GM19351 (cell line): ENCODE measurements at regions not wholly inside any gene's neighbourhood (a gene's known extent, or its start where the extent isn't known, plus 50 kb on each side); places are given as distances from the start of the nearest gene placed in this dataset.
"Not testable (repeated sequence)": the region's sequence is repeated elsewhere in the genome, so short reads cannot be mapped to it uniquely, and the experiment has no call there.

Source experiments
- ATAC-seq: cut with Tn5 transposase; IDR thresholded peaks from one replicate; pipeline ENCODE4 v1.9.1; 2021; ENCODE audit warnings: mild to moderate bottlenecking, moderate library complexity; ENCODE audit not compliant: unreplicated experiment

DNA sequence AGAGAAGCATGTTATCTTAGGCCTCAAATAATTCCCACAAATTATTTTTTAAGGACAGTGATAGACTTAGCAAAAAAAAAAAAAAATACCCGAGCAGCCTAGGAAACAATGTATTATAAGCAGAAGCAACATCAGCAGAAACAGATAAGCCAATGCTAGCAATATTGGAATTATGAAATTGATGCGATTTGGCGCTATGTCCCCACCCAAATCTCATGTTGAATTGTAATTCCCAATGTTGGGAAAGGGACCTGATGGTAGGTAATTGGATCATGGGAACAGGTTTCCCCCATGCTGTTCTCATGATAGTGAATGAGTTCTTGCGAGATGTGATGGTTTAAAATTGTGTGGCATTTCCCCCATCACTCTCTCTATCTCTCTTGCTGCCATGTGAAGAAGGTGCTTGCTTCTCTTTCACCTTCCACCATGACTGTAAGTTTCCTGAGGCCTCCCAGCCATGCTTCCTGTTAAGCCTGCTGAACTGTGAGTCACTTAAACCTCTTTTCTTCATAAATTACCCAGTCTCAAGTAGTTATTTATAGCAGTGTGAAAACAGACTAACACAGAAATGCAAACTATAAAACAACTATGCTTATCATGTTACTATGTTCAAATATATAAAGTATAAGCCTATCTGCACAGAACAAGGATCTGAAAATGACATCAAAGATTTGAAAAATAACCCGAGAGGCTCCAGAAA, 75.6 kb upstream of the HIVEP3 start:
- no peak for ATAC-seq

DNA sequence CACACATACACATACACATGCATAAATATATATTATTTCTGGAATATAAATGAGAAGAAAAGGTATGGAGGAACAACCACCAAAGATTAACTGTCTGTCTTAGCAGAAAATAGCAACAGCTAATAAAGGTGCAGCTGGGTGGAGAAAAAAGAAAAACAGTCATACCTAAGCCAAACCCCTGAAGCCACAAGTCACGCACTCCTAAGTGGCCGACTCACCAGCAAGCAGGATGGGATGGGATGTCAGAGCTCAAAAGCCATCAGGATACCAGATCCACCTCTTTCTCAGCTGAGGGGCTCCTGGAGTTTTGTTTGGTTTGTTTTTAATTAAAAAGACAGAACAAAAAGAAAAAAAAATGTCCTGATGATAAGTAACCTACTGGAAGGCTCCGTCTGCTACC, 64.7 kb upstream of the HIVEP3 start:
- ATAC-seq = no peak

DNA sequence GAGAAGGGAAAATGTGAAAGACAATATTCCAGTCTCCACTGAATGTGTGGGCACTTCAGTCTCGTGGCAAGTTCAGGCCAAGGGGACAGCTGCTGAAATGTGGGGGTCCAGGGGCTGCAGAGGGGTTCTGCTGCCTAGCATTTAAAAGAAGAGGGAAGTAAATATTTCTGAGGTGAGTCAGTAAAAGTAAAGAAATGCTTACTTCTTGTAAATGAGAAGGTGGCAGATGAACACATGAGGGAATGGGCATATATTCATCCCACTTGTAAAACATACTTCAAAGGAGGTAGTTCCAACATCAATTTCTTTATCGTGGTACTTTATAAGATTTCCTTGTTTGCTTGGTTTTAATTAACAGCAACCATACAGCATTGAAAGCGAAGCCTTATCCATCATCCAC, 63.1 kb upstream of the HIVEP3 start:
- no peak for ATAC-seq

DNA sequence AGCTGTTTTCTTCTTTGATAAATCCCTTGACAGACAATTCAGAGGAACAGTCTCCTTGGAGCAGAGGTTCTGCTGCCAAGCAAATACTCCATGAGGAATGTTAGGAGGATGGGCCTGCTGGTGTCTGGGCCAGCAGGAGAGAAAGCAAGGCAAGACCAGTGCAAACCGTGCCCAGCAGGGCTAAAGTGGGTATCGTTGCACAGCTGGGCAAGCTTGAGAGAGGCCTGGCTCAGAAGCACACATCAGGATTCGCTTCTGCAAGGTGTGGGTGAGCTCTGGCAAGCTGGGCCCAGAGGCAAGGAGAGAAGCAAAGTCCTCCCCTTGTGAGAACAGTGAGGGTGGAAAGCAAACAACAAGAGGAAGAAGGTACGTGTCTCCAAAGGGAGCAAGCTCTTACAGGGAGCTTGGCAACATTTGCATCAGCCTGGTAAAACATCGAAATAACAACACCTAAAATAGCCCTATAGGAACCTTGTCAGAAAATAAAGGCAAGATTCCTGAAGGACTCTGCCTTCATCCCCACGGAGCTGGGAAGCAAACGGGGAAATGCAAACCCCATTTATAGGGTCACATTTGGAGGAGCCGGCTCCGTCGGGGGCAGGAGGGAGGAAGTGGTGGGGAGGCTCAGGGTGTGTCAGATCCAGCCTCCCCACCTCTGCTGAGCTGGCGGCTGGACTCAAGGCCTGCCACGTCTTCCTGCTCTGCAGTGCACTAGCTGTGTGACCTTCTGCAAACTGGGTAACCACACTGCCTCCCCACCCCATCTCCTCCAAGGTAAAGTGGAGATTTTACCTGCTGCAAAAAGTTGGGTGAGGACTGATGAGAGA, 62.3 kb upstream of the HIVEP3 start:
- ATAC-seq = no peak

DNA sequence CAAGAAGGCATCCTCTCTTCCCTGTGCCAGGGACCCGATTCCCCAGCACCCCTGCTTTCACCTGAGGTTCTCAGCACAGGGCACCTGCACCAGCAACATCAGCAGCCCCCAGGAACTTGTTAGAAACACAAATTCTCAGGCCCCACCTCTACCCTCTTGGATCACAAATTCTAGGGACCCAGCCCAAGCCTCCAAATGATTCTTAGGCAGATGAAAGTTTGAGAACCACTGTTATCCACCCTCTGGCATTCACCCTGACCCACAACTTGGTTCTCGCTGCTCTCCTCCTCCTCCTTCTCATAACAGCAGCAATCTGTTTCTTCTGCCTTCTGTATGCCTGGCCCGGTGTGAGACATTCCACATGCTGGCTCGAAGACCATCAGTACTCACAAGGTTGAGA, 60.3 kb upstream of the HIVEP3 start:
- no peak for ATAC-seq

DNA sequence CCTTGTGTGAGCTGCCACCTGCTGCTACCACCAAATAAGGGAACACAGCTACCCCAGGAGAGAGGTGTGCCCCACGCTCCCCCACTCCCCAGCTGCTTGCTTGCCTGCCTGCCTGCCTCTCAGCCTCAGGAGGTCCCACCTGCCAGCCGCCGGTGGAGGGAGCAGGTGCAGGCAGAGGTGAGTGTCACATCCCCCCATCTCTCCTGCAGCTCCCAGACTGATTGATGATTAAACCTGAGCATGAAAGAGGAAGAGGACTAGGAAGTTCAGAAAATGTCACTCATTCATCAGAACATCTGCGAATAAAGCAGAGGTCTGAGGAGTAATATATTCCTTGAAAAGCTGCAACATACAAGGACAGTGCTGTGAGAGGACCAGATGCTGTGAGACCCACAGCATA, 58.6 kb upstream of the HIVEP3 start:
- no peak for ATAC-seq

DNA sequence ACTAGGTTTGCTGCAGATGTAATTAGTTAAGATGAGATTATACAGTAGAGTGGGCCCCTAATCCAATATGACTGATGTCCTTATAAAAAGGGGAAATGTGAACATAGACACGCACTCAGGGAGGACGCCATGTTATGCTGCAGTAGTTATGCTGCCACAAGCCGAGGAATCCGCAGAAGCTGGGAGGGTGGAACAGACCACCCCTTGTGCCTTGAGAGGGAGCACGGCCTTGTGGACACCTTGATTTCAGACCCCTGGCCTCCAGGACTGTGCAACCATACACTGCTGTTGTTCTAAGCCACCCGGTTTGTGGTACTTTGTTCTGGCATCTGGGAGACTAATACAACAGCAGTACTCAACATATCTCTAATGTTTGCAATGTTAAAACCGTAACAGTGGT, 57.9 kb upstream of the HIVEP3 start:
- no peak for ATAC-seq

DNA sequence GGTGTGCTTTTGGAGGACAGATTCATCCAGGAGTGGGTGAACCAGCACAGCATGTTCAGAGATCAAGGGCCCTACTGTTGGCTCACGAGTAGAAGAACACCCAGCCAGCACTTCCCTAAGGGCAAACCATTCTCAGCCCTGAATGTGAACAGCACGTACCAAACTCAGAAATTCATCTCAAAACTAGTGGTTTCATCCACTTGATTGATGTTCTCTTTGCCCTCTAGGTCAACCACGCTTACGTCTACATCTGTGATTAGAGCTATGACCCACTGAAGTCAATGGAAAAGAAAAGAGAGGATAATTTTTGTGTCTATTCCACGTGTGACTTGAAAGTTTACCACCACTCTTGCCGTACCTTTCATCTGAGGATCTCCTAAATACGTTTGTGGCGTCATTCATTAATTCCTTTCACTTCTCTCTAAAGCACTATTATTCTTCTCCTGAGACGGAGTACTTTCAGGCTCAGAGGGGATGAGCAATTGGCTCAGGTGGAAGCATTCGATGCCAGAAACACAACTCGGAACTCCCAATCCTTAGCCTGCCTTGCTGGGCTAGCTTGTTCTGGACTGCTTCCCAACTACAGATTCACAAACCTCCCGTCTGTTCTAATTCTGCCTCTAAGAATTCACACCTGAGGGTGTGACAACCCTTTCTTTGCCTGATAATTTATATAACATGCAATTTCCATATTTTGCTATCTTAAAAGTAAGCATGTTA, 57.3 kb upstream of the HIVEP3 start:
- no peak for ATAC-seq

DNA sequence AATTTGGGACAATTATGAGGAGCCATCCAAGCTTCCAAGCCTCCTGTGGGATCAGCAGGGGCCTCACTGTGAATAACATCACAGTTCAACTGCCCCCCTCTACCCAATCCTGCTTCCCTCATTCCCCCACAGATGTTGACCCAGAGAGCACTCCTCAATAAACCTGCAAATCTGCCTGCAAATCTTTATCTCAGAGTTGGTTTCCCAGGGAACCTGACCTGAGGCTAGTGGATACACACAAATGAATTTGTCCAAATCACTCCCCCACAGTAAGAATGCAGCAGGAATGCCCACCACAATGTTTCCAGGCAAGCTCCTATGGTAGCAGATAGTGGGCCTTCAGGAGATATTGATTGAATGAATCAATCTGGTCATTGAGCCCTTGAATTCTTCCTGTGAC, 56.4 kb upstream of the HIVEP3 start:
- ATAC-seq = no peak

DNA sequence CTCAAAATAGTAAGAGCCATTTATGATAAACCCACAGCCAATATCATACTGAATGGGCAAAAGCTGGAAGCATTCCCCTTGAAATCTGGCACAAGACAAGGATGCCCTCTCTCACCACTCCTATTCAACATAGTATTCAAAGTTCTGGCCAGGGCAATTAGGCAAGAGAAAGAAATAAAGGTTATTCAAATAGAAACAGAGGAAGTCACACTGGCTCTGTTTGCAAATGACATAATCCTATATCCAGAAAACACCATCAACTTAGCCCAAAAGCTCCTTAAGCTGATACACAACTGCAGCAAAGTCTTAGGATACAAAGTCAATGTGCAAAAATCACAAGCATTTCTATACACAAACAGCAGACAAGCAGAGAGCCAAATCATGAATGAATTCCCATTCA, 49.8 kb upstream of the HIVEP3 start:
- not testable (repeated sequence) for ATAC-seq
